Lower lobe of right lung (tissue), 2 donors: ENCODE measurements at regions not wholly inside any gene's neighbourhood (a gene's known extent, or its start where the extent isn't known, plus 50 kb on each side); places are given as distances from the start of the nearest gene placed in this dataset.

ENCODE experiments used
- ATAC-seq, 2 donors: fragments of 200-7000 bp; cut with Tn5 transposase; one replicate each; pipeline ENCODE4 v1.9.1; 2020 to 2022; ENCODE audit warnings: mild to moderate bottlenecking in 2 of 2, moderate library complexity in 2 of 2
- DNase-seq: peaks from one replicate; pipeline ENCODE4 v3.0.0-alpha.2; 2020
- H3K27ac ChIP-seq: fragments of 200-600 bp; one replicate; pipeline ENCODE4 v1.8.0; 2022
- H3K27me3 ChIP-seq: fragments of 200-600 bp; one replicate; pipeline ENCODE4 v1.8.0; 2022; ENCODE audit warnings: low read depth
- H3K36me3 ChIP-seq: fragments of 200-600 bp; one replicate; pipeline ENCODE4 v1.8.0; 2022; ENCODE audit warnings: mild to moderate bottlenecking
- H3K4me1 ChIP-seq: fragments of 200-600 bp; one replicate; pipeline ENCODE4 v1.8.0; 2022
- H3K4me3 ChIP-seq: fragments of 200-600 bp; one replicate; pipeline ENCODE4 v1.8.0; 2022; ENCODE audit warnings: mild to moderate bottlenecking
- H3K9me3 ChIP-seq: fragments of 200-600 bp; one replicate; pipeline ENCODE4 v1.8.0; 2022
- CTCF ChIP-seq: fragments of 200-600 bp; IDR thresholded peaks from one replicate; pipeline ENCODE4 v1.8.0; 2022; ENCODE audit warnings: antibody characterized with exemption, mild to moderate bottlenecking
- intact Hi-C: fragments of 100-400 bp; cut with DNase I; formaldehyde crosslinking; loops from one replicate; pipeline ENCODE4 v1.11.0; 2022
- donor health status: DM: no; HTN: yes; CAD: no; lungs with severe emphysema.

DNA sequence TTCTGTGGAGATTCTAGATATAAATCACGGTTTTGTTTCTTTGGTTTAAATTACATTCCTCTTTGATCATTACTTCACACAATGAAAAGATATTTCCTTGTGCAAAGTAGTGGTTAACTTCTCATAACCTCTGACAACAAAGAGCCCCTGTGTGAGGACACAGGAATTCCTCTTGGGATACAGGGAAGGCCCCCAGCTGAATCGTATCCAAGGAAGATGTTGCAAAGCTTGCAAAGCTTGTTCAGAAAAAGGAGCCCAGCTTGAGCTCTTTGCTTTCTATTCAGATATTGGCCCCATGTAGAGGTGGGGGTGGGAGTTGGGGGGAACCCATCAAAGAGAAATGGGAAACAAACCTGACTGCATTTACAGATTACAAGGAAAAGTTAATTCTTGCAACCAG, 145.7 kb downstream of the RELL1 start:
- H3K27ac ChIP-seq = no peak overlapping the region
- DNase-seq (no peak), ATAC-seq (no peak)
- no peaks in the 10 kb centered on the region for H3K4me1 ChIP-seq
- no peaks in the 10 kb centered on the region for H3K9me3 ChIP-seq
- H3K4me3 ChIP-seq = no peak overlapping the region
- no peak for TF ChIP-seq CTCF
- H3K27me3 ChIP-seq = no peaks in the 10 kb centered on the region
- H3K36me3 ChIP-seq = no peaks in the 10 kb centered on the region
- intact Hi-C loops = no loop called here

GRCh38 chr4:37538931-37539330, 147.2 kb downstream of the RELL1 start:
- Histone ChIP-seq H3K27me3 (no peaks in the 10 kb centered on the region), H3K9me3 (no peaks in the 10 kb centered on the region), H3K4me1 (no peaks in the 10 kb centered on the region), H3K36me3 (no peaks in the 10 kb centered on the region), H3K27ac (no peak overlapping the region), H3K4me3 (no peak overlapping the region)
- TF ChIP-seq CTCF = no peak
- ATAC-seq (no peak), DNase-seq (no peak)
- intact Hi-C loops = no loop called here

DNA sequence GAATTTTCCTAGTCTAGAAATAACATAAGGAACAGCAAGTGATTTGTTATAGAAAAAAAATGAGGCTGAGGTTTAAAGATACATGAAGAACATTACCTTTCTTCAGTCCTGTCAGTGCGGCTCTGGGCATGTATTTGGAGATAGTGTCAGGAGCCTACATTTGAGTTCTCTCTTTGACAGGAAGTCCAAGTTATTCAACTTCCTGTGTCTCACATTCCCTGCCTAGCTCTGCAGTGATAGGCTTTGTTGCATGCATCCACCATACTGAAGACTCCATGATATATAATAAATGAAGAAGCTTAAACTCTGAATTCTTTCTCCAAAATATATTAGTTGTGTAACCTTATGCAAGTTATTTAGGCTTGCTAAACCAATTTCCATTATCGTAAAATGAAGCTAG, 148.7 kb downstream of the RELL1 start:
- no peaks in the 10 kb centered on the region for H3K27me3 ChIP-seq
- DNase-seq (no peak), ATAC-seq (no peak)
- H3K36me3 ChIP-seq = no peaks in the 10 kb centered on the region
- no peak for TF ChIP-seq CTCF
- no peaks in the 10 kb centered on the region for H3K9me3 ChIP-seq
- no peak overlapping the region for H3K27ac ChIP-seq
- no peaks in the 10 kb centered on the region for H3K4me1 ChIP-seq
- no peak overlapping the region for H3K4me3 ChIP-seq
- intact Hi-C loops = no loop called here

GRCh38 chr4:37535872-37536271, 150.3 kb downstream of the RELL1 start:
- no peak for TF ChIP-seq CTCF
- DNase-seq (no peak), ATAC-seq (no peak)
- Histone ChIP-seq H3K27ac (no peak overlapping the region), H3K36me3 (no peaks in the 10 kb centered on the region), H3K27me3 (no peaks in the 10 kb centered on the region), H3K4me1 (no peaks in the 10 kb centered on the region), H3K4me3 (no peak overlapping the region), H3K9me3 (no peaks in the 10 kb centered on the region)
- intact Hi-C loops = no loop called here

DNA sequence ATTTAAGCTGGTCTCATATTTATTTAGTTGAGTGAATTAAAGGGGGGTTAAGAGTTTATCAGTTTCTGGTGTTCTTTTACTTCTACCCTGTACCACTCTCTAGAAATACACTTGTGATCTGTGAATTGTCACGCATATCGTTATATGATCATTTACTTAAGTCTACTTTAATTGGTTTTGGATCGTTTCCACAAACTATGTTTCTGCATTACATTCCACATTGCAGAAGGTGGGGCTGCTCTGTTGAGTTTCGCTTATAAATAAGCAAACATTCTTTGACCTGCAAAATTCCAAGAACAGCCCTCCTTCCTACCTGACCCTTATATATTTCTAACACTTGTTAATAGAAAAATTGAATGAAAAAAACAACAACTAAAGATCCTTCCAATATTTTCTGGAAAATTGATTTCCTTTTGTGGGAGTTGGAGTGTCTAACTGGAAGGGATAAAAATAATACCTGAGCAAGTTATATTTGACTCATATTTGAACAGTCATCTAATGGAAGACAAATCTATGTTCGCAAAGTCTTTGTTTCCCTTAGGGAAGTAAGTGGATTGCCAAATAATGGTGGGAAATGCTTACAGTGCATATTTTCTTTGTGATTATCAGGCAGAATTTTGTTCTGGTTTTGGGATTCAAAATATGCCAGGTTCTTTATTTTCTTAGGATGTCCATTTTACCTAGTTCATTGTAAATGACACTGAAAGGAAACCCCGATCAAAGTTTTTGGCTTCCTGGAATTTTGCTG, 152.7 kb downstream of the RELL1 start:
- no peak for DNase-seq
- intact Hi-C loops = no loop called here
- no peak for TF ChIP-seq CTCF
- Histone ChIP-seq H3K4me1 (no peaks in the 10 kb centered on the region), H3K27me3 (no peaks in the 10 kb centered on the region), H3K4me3 (no peak overlapping the region), H3K36me3 (no peaks in the 10 kb centered on the region), H3K27ac (no peak overlapping the region), H3K9me3 (no peaks in the 10 kb centered on the region)
- peak in 1 of 2 donors; percentile 46 for ATAC-seq
